ENCODE measurements at regions not wholly inside any gene's neighbourhood (a gene's known extent, or its start where the extent isn't known, plus 50 kb on each side); places are given as distances from the start of the nearest gene placed in this dataset.

- no peak for TF ChIP-seq CTCF (IDR thresholded peaks at IDR 0.05 in 4 of 5, conservative IDR thresholded peaks at IDR 0.05 in 1 of 5)
- TF ChIP-seq POLR2A (IDR thresholded peaks at IDR 0.05) = no peak
These were observed 316.9 kb upstream of the IRX2 start for GRCh38 chr5:3068401-3068800.
